GM19372 (cell line): ENCODE measurements at regions not wholly inside any gene's neighbourhood (a gene's known extent, or its start where the extent isn't known, plus 50 kb on each side); places are given as distances from the start of the nearest gene placed in this dataset.
"Not testable (repeated sequence)": the region's sequence is repeated elsewhere in the genome, so short reads cannot be mapped to it uniquely, and the experiment has no call there.

Source experiments
- ATAC-seq: cut with Tn5 transposase; IDR thresholded peaks from one replicate; pipeline ENCODE4 v1.9.1; 2021; ENCODE audit warnings: mild to moderate bottlenecking, low read depth, moderate library complexity; ENCODE audit not compliant: unreplicated experiment

- ATAC-seq = no peak
Observed at GRCh38 chr6:145068577-145068976, 666.7 kb downstream of the EPM2A start.

- no peak for ATAC-seq
Observed at GRCh38 chr6:145069966-145070365, 665.4 kb downstream of the EPM2A start.

- no peak for ATAC-seq
Observed at GRCh38 chr6:145070791-145071190, 664.5 kb downstream of the EPM2A start.

- no peak for ATAC-seq
Observed at GRCh38 chr6:145071836-145072235, 663.5 kb downstream of the EPM2A start.

GRCh38 chr6:145073811-145074210 is 661.5 kb downstream of the EPM2A start:
- no peak for ATAC-seq

GRCh38 chr6:145074805-145075204 is 660.5 kb downstream of the EPM2A start:
- no peak for ATAC-seq

GRCh38 chr6:145075425-145075824 is 659.9 kb downstream of the EPM2A start:
- no peak for ATAC-seq

GRCh38 chr6:145076115-145076841 is 659.0 kb downstream of the EPM2A start:
- ATAC-seq = no peak

- no peak for ATAC-seq
Observed at GRCh38 chr6:145077382-145077781, 657.9 kb downstream of the EPM2A start.

- no peak for ATAC-seq
Observed at GRCh38 chr6:145080651-145081050, 654.7 kb downstream of the EPM2A start.

GRCh38 chr6:145081677-145082076 is 653.6 kb downstream of the EPM2A start:
- ATAC-seq = no peak

- ATAC-seq = no peak
Observed at GRCh38 chr6:145082359-145082758, 653.0 kb downstream of the EPM2A start.

- ATAC-seq = no peak
Observed at GRCh38 chr6:145086197-145086596, 649.1 kb downstream of the EPM2A start.

- ATAC-seq = peak; percentile 58
Observed at GRCh38 chr6:145087034-145087433, 648.3 kb downstream of the EPM2A start.

- no peak for ATAC-seq
Observed at GRCh38 chr6:145090801-145091585, 644.3 kb downstream of the EPM2A start.

- ATAC-seq = no peak
Observed at GRCh38 chr6:145091586-145092142, 643.7 kb downstream of the EPM2A start.

GRCh38 chr6:145092554-145092953 is 642.8 kb downstream of the EPM2A start:
- ATAC-seq = no peak

GRCh38 chr6:145093226-145093625 is 642.1 kb downstream of the EPM2A start:
- no peak for ATAC-seq

- no peak for ATAC-seq
Observed at GRCh38 chr6:145096846-145097245, 638.5 kb downstream of the EPM2A start.

- not testable (repeated sequence) for ATAC-seq
Observed at GRCh38 chr6:145098127-145098526, 637.2 kb downstream of the EPM2A start.

GRCh38 chr6:145099713-145100112 is 635.6 kb downstream of the EPM2A start:
- no peak for ATAC-seq

GRCh38 chr6:145110109-145110508 is 625.2 kb downstream of the EPM2A start:
- ATAC-seq = no peak
